ENCODE measurements at regions not wholly inside any gene's neighbourhood (a gene's known extent, or its start where the extent isn't known, plus 50 kb on each side); places are given as distances from the start of the nearest gene placed in this dataset.

DNA sequence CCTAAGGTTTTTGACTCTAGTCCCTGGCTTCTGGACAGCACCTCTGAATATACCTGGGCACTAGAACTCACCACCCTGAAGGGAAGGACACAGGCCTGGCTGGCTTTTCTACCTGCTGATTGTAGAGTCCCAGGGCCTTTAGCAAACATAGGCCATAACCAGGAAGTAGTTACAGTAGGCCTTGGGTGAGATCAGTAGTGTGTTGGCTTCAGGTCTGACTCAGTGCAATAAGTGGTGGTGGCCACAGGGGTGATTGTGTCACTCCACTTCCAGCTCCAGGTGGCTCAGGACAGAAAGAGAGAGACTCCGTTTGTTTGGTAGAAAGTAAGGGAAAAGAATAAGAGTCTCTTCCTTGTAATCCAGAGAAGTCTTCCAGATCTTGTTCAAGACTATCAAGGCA lies 101.7 kb upstream of the LGALSL start:
- Mint-ChIP-seq H3K9me3 (no peaks in the 10 kb centered on the region), H3K4me3 (no peak overlapping the region), H3K27ac (no peak overlapping the region), H3K27me3 (ENCODE audit: low read depth) (peaks cover 38% of the 10 kb centered on the region), H3K36me3 (ENCODE audit: low read depth) (no peaks in the 10 kb centered on the region), H3K4me1 (ENCODE audit: low read depth) (no peaks in the 10 kb centered on the region)

GRCh38 chr2:64354857-64355680 lies 98.9 kb upstream of the LGALSL start:
- no peaks in the 10 kb centered on the region for H3K36me3 Mint-ChIP-seq (ENCODE audit: low read depth)
- peaks cover 47% of the 10 kb centered on the region for H3K27me3 Mint-ChIP-seq (ENCODE audit: low read depth)
- H3K4me1 Mint-ChIP-seq (ENCODE audit: low read depth): peaks cover 3% of the 10 kb centered on the region
- no peak overlapping the region for H3K27ac Mint-ChIP-seq
- H3K4me3 Mint-ChIP-seq: no peak overlapping the region
- no peaks in the 10 kb centered on the region for H3K9me3 Mint-ChIP-seq

DNA sequence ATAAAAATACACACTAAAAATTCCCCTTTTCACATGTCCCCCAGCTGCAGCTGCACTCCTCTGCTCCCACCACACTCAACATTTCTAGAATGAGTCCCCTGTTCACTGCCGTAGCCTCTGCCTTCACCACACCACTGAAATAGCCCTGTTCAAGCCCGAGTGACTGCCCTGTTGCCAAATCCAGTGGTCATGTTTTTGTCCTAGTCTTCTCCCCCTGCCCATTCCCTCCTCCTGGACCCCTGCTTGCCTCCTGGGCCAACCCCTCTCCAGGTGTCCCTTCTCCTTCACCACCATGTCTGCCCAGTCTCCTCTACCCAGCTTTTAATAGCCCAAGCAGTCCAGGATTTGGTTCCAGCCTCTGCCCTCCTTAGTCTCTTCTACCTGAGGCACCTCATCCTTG lies 97.1 kb upstream of the LGALSL start:
- no peak overlapping the region for H3K27ac Mint-ChIP-seq
- H3K4me3 Mint-ChIP-seq: no peak overlapping the region

DNA sequence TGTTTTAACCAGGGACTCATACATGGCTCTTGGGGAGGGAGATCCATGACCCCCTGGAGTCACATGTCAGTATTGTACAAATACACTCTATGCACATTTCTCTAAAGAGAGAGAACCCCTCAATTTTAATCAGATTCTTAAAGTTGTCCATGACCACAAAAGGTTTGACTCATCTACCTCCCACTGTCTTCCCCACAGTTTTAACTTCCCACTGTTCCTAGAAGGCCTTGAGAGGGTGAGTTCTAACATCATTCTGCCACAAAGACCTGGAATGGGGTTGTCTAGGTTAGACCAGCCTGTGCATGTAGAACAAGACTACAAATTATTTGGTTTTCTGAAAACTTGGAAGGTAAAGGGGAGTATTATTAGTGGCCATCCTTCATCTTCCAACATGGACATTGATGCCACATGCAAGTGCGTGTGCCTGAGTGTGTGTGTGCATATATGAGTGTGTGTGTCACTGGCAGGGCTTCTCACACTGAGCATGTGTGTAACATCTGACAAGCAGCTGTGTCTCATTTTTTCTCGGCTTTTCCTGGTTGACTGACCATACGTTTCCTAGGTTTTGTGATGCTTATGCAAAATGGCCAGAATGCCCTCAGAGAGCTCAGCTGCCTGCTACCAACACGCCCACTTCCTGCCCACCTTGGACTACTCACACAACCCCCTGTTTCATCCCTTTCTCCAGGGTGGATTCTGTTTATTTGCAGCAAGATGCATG lies 94.6 kb upstream of the LGALSL start:
- H3K9me3 Mint-ChIP-seq: no peaks in the 10 kb centered on the region
- H3K27me3 Mint-ChIP-seq (ENCODE audit: low read depth): peaks cover 61% of the 10 kb centered on the region
- H3K27ac Mint-ChIP-seq: no peak overlapping the region
- H3K4me1 Mint-ChIP-seq (ENCODE audit: low read depth): peaks cover 3% of the 10 kb centered on the region
- H3K4me3 Mint-ChIP-seq: no peak overlapping the region
- H3K36me3 Mint-ChIP-seq (ENCODE audit: low read depth): no peaks in the 10 kb centered on the region

More for the DNA sequence above, 97.1 kb upstream of the LGALSL start:
- Mint-ChIP-seq H3K9me3 (no peaks in the 10 kb centered on the region), H3K4me1 (ENCODE audit: low read depth) (peaks cover 3% of the 10 kb centered on the region), H3K27me3 (ENCODE audit: low read depth) (peaks cover 58% of the 10 kb centered on the region), H3K36me3 (ENCODE audit: low read depth) (no peaks in the 10 kb centered on the region)

- Mint-ChIP-seq H3K4me1 (ENCODE audit: low read depth) (peaks cover 3% of the 10 kb centered on the region), H3K27me3 (ENCODE audit: low read depth) (peaks cover 55% of the 10 kb centered on the region), H3K27ac (no peak overlapping the region), H3K9me3 (no peaks in the 10 kb centered on the region), H3K36me3 (ENCODE audit: low read depth) (no peaks in the 10 kb centered on the region), H3K4me3 (no peak overlapping the region)
Observed at GRCh38 chr2:64359892-64360657, 93.9 kb upstream of the LGALSL start.

DNA sequence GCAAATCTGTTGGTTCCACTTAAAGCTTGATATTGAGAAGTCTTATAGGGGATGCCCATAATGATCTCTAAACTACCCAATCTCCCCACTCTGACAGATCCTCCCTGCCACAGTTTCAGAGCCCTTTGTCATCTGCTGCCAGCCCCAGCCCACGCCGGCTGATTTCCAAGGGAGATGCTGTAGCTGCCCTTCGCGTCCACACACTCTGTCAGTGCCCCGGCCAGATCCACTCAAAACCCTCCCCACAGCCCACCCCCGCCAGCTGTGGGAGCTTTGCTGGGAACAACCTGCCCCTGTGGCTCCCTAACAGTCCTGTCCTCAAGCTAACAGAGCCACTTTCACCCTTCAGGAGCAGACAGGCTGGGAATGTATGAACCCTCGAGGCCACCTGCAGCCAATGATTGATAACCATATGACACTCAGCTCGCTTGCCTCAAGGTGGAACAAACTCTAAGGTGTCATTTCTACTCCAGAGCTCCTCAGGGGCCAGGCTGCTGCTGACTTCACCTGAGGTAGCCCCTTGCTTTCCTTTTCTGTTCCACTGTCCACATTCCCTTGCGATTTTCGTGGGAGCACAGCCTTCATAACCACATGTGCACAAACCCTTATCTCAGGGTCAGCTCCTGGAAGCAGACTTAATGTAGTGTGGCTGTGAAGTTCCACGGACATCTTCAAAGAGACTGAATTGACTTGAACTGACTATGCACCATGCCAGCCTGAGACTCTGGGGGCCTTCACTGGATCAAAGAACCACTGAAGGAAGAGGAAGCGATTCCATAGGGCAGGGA lies 92.6 kb upstream of the LGALSL start:
- Mint-ChIP-seq H3K9me3 (no peaks in the 10 kb centered on the region), H3K4me1 (ENCODE audit: low read depth) (peaks cover 5% of the 10 kb centered on the region), H3K27ac (no peak overlapping the region), H3K36me3 (ENCODE audit: low read depth) (no peaks in the 10 kb centered on the region), H3K4me3 (no peak overlapping the region), H3K27me3 (ENCODE audit: low read depth) (peaks cover 49% of the 10 kb centered on the region)

DNA sequence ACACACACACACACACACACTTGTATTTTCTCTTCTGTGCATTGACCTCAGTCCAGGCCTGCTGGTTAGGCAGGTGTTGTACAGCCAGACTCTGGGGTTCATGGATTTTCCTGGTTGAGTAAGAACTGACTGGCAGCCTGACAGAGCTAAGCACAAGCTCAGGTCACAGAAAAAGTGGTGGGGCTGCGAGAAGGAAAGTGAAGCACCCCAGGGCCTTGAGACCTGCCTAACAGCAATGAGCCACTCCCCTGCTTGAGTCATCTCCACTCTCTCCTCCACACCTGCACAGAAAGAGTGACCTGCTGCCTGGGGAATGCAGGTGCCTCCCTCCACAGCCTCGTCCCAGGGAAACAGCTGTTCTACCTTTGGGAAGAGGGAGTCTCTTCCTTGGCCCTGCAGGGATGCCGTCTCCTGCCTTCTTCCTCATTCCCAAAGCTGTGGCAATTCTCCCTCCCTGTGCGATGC lies 91.4 kb upstream of the LGALSL start:
- Mint-ChIP-seq H3K27ac (no peak overlapping the region), H3K27me3 (ENCODE audit: low read depth) (peaks cover 38% of the 10 kb centered on the region), H3K36me3 (ENCODE audit: low read depth) (no peaks in the 10 kb centered on the region), H3K4me1 (ENCODE audit: low read depth) (peaks cover 9% of the 10 kb centered on the region), H3K9me3 (no peaks in the 10 kb centered on the region), H3K4me3 (no peak overlapping the region)

GRCh38 chr2:64363140-64363539 lies 90.8 kb upstream of the LGALSL start:
- H3K36me3 Mint-ChIP-seq (ENCODE audit: low read depth): no peaks in the 10 kb centered on the region
- H3K27me3 Mint-ChIP-seq (ENCODE audit: low read depth): peaks cover 35% of the 10 kb centered on the region
- no peak overlapping the region for H3K27ac Mint-ChIP-seq
- H3K4me1 Mint-ChIP-seq (ENCODE audit: low read depth): peaks cover 9% of the 10 kb centered on the region
- H3K4me3 Mint-ChIP-seq: no peak overlapping the region
- no peaks in the 10 kb centered on the region for H3K9me3 Mint-ChIP-seq

DNA sequence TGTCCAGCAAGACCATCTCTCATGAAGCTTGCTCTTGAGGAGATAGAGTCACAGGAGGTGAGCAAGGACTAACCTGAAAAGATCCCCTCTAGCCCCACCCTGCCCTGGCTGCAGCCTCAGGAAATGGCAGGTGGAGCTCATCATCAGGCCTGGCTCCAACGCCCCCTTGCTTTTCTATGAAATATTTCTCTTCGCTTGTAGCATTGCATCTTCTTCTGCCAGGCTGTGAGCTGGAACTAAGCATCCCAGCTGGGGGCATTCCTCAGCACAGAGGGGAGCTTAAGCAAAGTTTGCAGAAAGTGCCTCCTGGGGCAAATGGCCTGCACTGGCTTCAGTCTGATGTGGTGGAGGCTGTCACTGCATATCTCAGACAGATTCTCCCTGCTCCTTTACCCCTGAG lies 90.1 kb upstream of the LGALSL start:
- Mint-ChIP-seq H3K4me1 (ENCODE audit: low read depth) (peaks cover 9% of the 10 kb centered on the region), H3K27ac (no peak overlapping the region), H3K27me3 (ENCODE audit: low read depth) (peaks cover 32% of the 10 kb centered on the region)

GRCh38 chr2:64367444-64368232 lies 86.3 kb upstream of the LGALSL start:
- H3K4me3 Mint-ChIP-seq: no peak overlapping the region
- H3K9me3 Mint-ChIP-seq: no peaks in the 10 kb centered on the region
- peaks cover 20% of the 10 kb centered on the region for H3K27me3 Mint-ChIP-seq (ENCODE audit: low read depth)
- no peak overlapping the region for H3K27ac Mint-ChIP-seq
- no peaks in the 10 kb centered on the region for H3K36me3 Mint-ChIP-seq (ENCODE audit: low read depth)
- H3K4me1 Mint-ChIP-seq (ENCODE audit: low read depth): peaks cover 5% of the 10 kb centered on the region

More for the DNA sequence above, 90.1 kb upstream of the LGALSL start:
- H3K36me3 Mint-ChIP-seq (ENCODE audit: low read depth): no peaks in the 10 kb centered on the region
- H3K4me3 Mint-ChIP-seq: no peak overlapping the region
- H3K9me3 Mint-ChIP-seq: no peaks in the 10 kb centered on the region

- Mint-ChIP-seq H3K27ac (no peak overlapping the region), H3K4me1 (ENCODE audit: low read depth) (peaks cover 5% of the 10 kb centered on the region), H3K4me3 (no peak overlapping the region), H3K36me3 (ENCODE audit: low read depth) (no peaks in the 10 kb centered on the region), H3K27me3 (ENCODE audit: low read depth) (peaks cover 13% of the 10 kb centered on the region), H3K9me3 (no peaks in the 10 kb centered on the region)
Observed at GRCh38 chr2:64369706-64370105, 84.3 kb upstream of the LGALSL start.

- no peak overlapping the region for H3K4me3 Mint-ChIP-seq
- no peaks in the 10 kb centered on the region for H3K36me3 Mint-ChIP-seq (ENCODE audit: low read depth)
- peaks cover 5% of the 10 kb centered on the region for H3K27me3 Mint-ChIP-seq (ENCODE audit: low read depth)
- H3K27ac Mint-ChIP-seq: no peak overlapping the region
- peaks cover 3% of the 10 kb centered on the region for H3K4me1 Mint-ChIP-seq (ENCODE audit: low read depth)
- H3K9me3 Mint-ChIP-seq: no peaks in the 10 kb centered on the region
Observed at GRCh38 chr2:64371727-64372126, 82.2 kb upstream of the LGALSL start.

DNA sequence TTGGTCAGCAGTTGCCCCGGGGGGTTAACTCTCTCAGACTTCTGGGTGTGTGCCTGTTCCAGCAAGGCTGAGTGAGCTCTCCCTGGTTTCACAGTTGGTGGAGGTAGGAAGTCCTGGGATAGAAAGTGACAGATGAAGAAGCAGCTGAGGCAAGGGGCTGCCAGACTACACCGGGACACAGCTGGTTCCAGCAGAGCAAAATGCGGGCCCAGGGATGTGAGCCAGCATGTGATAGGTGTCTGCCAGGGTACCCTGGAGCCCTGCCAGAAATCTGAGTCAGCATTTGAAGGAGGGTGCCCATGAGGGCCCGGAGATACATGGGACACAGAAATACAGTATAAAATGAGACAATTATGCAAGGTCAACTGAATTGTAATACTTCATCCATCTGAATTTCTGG lies 79.3 kb upstream of the LGALSL start:
- Mint-ChIP-seq H3K27me3 (ENCODE audit: low read depth) (no peaks in the 10 kb centered on the region), H3K9me3 (no peaks in the 10 kb centered on the region), H3K36me3 (ENCODE audit: low read depth) (no peaks in the 10 kb centered on the region), H3K4me1 (ENCODE audit: low read depth) (no peaks in the 10 kb centered on the region), H3K27ac (no peak overlapping the region), H3K4me3 (no peak overlapping the region)
